ENCODE measurements at regions not wholly inside any gene's neighbourhood (a gene's known extent, or its start where the extent isn't known, plus 50 kb on each side); places are given as distances from the start of the nearest gene placed in this dataset.

GRCh38 chr21:35354078-35354477, 305.0 kb upstream of the RUNX1 start:
- no peak for TF ChIP-seq CTCF (IDR thresholded peaks at IDR 0.05; ENCODE audit: insufficient read depth, low read length)
- no peak for TF ChIP-seq GABPA (IDR thresholded peaks at IDR 0.05; ENCODE audit: low read depth)
- TF ChIP-seq REST (IDR thresholded peaks at IDR 0.05; ENCODE audit: insufficient replicate concordance, low read depth), result no peak

Data from HL-60 (cell line).